ENCODE measurements at regions not wholly inside any gene's neighbourhood (a gene's known extent, or its start where the extent isn't known, plus 50 kb on each side); places are given as distances from the start of the nearest gene placed in this dataset.

DNA sequence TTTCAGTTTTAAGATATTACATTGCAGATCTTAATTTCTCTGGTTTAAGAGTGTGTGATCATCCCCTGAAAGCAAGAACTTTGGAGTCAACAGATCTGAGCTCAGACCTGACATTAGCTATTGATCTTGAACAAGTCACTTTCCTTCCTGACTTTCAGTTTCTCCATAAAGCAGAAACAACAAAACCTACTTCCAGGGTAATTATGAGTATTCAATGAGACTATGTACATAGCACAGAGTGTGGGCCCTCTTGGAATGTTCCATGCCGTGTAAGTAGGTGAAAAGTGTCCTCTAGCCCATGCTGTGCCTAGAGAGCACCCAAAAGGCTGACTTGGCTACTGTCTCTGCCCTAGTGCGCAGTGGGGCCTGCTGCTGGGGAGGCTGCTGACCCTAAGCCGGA, 188.0 kb upstream of the RPL34 start:
- no peak for DNase-seq (ENCODE audit: low read depth)

GRCh38 chr4:108431986-108432385, 188.4 kb upstream of the RPL34 start:
- no peak for DNase-seq (ENCODE audit: low read depth)
- no peak overlapping the region for H3K4me3 ChIP-seq (replicated peaks; ENCODE audit: low read depth, low read length)
- no peak for TF ChIP-seq CTCF (IDR thresholded peaks at IDR 0.05; ENCODE audit: low read length, missing control alignments)

More for the DNA sequence above, 188.0 kb upstream of the RPL34 start:
- H3K4me3 ChIP-seq (replicated peaks; ENCODE audit: low read depth, low read length): no peak overlapping the region
- no peak for TF ChIP-seq CTCF (IDR thresholded peaks at IDR 0.05; ENCODE audit: low read length, missing control alignments)

DNA sequence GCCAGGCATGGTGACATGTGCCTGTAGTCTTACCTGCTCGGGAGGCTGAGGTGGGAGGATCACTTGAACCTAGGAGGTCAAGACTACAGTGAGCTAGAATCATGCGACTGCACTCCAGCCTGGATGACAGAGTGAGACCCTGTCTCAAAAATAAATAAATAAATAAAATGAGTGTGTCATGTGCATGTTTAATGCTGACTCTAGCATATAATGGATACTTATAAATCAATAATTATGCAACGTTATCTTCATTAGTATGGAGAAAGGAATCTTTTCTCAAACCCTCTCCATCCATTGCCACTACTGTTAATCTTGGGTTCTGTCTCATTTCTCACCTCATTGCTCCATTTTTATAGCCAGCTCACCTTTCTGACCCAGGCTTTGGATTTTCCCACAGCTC, 189.5 kb upstream of the RPL34 start:
- no peak overlapping the region for H3K4me3 ChIP-seq (replicated peaks; ENCODE audit: low read depth, low read length)
- no peak for TF ChIP-seq CTCF (IDR thresholded peaks at IDR 0.05; ENCODE audit: low read length, missing control alignments)
- DNase-seq (ENCODE audit: low read depth): no peak

- TF ChIP-seq CTCF (IDR thresholded peaks at IDR 0.05; ENCODE audit: low read length, missing control alignments): no peak
- H3K4me3 ChIP-seq (replicated peaks; ENCODE audit: low read depth, low read length): no peak overlapping the region
- no peak for DNase-seq (ENCODE audit: low read depth)
Observed at GRCh38 chr4:108429662-108430061, 190.7 kb upstream of the RPL34 start.

DNA sequence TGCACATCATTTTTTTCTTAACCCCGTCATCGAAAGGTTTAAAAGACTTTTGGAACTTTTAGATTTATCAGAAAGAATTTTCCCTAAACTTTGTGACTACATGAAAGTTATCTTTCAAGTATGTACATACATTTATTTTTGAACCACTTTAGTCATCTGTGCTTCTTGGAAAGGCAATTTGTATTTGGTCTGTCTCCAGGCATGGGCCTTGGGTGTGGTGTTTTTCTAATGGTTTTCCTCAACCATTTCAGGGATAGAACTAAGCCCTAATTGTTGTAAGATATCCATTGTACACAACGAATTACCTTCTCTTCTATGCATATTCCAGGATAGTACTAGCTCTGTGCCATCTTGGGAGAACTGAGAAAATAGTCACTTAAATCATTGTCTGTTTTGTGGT, 191.5 kb upstream of the RPL34 start:
- no peak for DNase-seq (ENCODE audit: low read depth)
- no peak overlapping the region for H3K4me3 ChIP-seq (replicated peaks; ENCODE audit: low read depth, low read length)
- no peak for TF ChIP-seq CTCF (IDR thresholded peaks at IDR 0.05; ENCODE audit: low read length, missing control alignments)

DNA sequence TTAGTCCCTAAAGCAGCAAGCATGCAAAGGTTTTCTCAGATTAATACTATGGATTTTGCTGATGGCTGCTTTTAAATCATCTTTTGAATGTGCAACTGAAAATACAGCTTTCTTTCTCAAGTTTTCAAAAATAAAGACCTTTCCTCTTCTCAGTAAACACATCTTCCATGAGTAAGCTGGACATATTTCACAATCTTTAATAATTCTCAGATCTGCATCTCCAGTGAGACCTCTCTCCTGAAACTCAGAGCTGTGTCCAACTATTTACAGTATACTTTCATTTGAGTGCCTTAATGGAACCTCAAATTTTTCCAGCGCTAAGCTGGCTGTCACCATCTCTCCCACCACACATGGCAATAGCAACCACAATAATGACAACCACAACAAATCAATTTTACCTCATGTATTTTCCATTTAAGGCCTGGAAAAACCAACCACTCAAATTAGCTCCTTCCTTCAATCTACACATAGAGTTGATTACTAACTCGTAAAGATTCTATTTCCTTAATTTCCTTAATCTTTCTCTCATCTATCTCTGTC, 192.4 kb upstream of the RPL34 start:
- H3K4me3 ChIP-seq (replicated peaks; ENCODE audit: low read depth, low read length): no peak overlapping the region
- no peak for DNase-seq (ENCODE audit: low read depth)
- TF ChIP-seq CTCF (IDR thresholded peaks at IDR 0.05; ENCODE audit: low read length, missing control alignments): no peak

GRCh38 chr4:108426493-108426892, 193.9 kb upstream of the RPL34 start:
- no peak for TF ChIP-seq CTCF (IDR thresholded peaks at IDR 0.05; ENCODE audit: low read length, missing control alignments)
- H3K4me3 ChIP-seq (replicated peaks; ENCODE audit: low read depth, low read length): no peak overlapping the region
- no peak for DNase-seq (ENCODE audit: low read depth)
